ENCODE measurements at regions not wholly inside any gene's neighbourhood (a gene's known extent, or its start where the extent isn't known, plus 50 kb on each side); places are given as distances from the start of the nearest gene placed in this dataset.

GRCh38 chr14:28152453-28153044 lies 614.0 kb upstream of the FOXG1 start:
- Mint-ChIP-seq H3K4me3 (no peak overlapping the region), H3K4me1 (no peaks in the 10 kb centered on the region), H3K27me3 (no peaks in the 10 kb centered on the region), H3K27ac (no peak overlapping the region), H3K9me3 (ENCODE audit: insufficient read depth) (no peaks in the 10 kb centered on the region)
- ChIA-PET POLR2A (no interaction called here), CTCF (no interaction called here)
- Histone ChIP-seq H3K36me3 (replicated peaks in 1 of 2; ENCODE audit: control extremely low read depth in 1 of 2, control insufficient read depth in 1 of 2, extremely low read depth in 1 of 2, insufficient read depth in 2 of 2, low read length in 1 of 2) (no peaks in the 10 kb centered on the region), H2AFZ (ENCODE audit: insufficient read depth, low read depth, low read length, poor library complexity, severe bottlenecking) (no peak overlapping the region), H3K79me2 (ENCODE audit: control insufficient read depth, insufficient read depth, low read length) (no peaks in the 10 kb centered on the region), H3K27me3 (replicated peaks in 1 of 4; ENCODE audit: control extremely low read depth in 1 of 4, control insufficient read depth in 3 of 4, insufficient read depth in 4 of 4, low read length in 3 of 4) (no peaks in the 10 kb centered on the region), H3K4me2 (replicated peaks; ENCODE audit: low read depth, low read length, poor library complexity, severe bottlenecking) (no peak overlapping the region), H3K4me3 (ENCODE audit: control extremely low read depth in 1 of 5, extremely low read depth in 1 of 5, insufficient read depth in 1 of 5, low read depth in 2 of 5, low read length in 4 of 5) (no peak overlapping the region), H3K9ac (ENCODE audit: low read length) (no peak overlapping the region), H3K27ac (ENCODE audit: low read length in 2 of 2) (no peak overlapping the region), H4K20me1 (ENCODE audit: control insufficient read depth, insufficient read depth, low read length, poor library complexity, severe bottlenecking) (no peaks in the 10 kb centered on the region), H3K4me1 (ENCODE audit: control insufficient read depth in 2 of 2, insufficient read depth in 2 of 2, low read length in 2 of 2) (no peaks in the 10 kb centered on the region), H3K9me3 (ENCODE audit: control extremely low read depth in 1 of 3, control insufficient read depth in 2 of 3, insufficient read depth in 1 of 3, low read length in 2 of 3) (peaks cover 0 to 5% (median 0%) of the 10 kb centered on the region in 3 donors)
- no CpG with 5 or more reads among the region's 4 CpGs for WGBS (ENCODE audit: insufficient coverage)
- ATAC-seq (ENCODE audit: low read depth) (no peak), DNase-seq (no peak)
- TF ChIP-seq CTCF (IDR thresholded peaks at IDR 0.05) (no peak), EZH2 (IDR thresholded peaks at IDR 0.05; ENCODE audit: borderline replicate concordance, insufficient read depth, low read depth, low read length, poor library complexity, severe bottlenecking) (no peak)
- intact Hi-C loops (cut with micrococcal nuclease): no loop called here

GRCh38 chr14:28157289-28157869 lies 609.2 kb upstream of the FOXG1 start:
- H3K27me3 Mint-ChIP-seq: no peaks in the 10 kb centered on the region
- TF ChIP-seq EZH2 (IDR thresholded peaks at IDR 0.05; ENCODE audit: borderline replicate concordance, insufficient read depth, low read depth, low read length, poor library complexity, severe bottlenecking) (no peak), CTCF (IDR thresholded peaks at IDR 0.05) (no peak)
- no peak overlapping the region for H3K27ac ChIP-seq (ENCODE audit: low read length in 2 of 2)

More at GRCh38 chr14:28157289-28157869, 609.2 kb upstream of the FOXG1 start:
- Histone ChIP-seq H3K27me3 (replicated peaks in 1 of 4; ENCODE audit: control extremely low read depth in 1 of 4, control insufficient read depth in 3 of 4, insufficient read depth in 4 of 4, low read length in 3 of 4) (no peaks in the 10 kb centered on the region), H3K4me1 (ENCODE audit: control insufficient read depth in 2 of 2, insufficient read depth in 2 of 2, low read length in 2 of 2) (no peaks in the 10 kb centered on the region), H2AFZ (ENCODE audit: insufficient read depth, low read depth, low read length, poor library complexity, severe bottlenecking) (no peak overlapping the region), H3K4me2 (replicated peaks; ENCODE audit: low read depth, low read length, poor library complexity, severe bottlenecking) (no peak overlapping the region), H3K9me3 (ENCODE audit: control extremely low read depth in 1 of 3, control insufficient read depth in 2 of 3, insufficient read depth in 1 of 3, low read length in 2 of 3) (peaks cover 0 to 14% (median 0%) of the 10 kb centered on the region in 3 donors), H3K79me2 (ENCODE audit: control insufficient read depth, insufficient read depth, low read length) (no peaks in the 10 kb centered on the region), H3K9ac (ENCODE audit: low read length) (no peak overlapping the region), H3K4me3 (ENCODE audit: control extremely low read depth in 1 of 5, extremely low read depth in 1 of 5, insufficient read depth in 1 of 5, low read depth in 2 of 5, low read length in 4 of 5) (no peak overlapping the region), H3K36me3 (replicated peaks in 1 of 2; ENCODE audit: control extremely low read depth in 1 of 2, control insufficient read depth in 1 of 2, extremely low read depth in 1 of 2, insufficient read depth in 2 of 2, low read length in 1 of 2) (no peaks in the 10 kb centered on the region), H4K20me1 (ENCODE audit: control insufficient read depth, insufficient read depth, low read length, poor library complexity, severe bottlenecking) (no peaks in the 10 kb centered on the region)
- intact Hi-C loops (cut with micrococcal nuclease): no loop called here
- no peaks in the 10 kb centered on the region for H3K4me1 Mint-ChIP-seq
- 90% methylated on average over 14 of the region's 14 CpGs for WGBS (ENCODE audit: insufficient coverage)
- ChIA-PET POLR2A (no interaction called here), CTCF (no interaction called here)
- H3K27ac Mint-ChIP-seq: no peak overlapping the region
- no peaks in the 10 kb centered on the region for H3K9me3 Mint-ChIP-seq (ENCODE audit: insufficient read depth)
- no peak overlapping the region for H3K4me3 Mint-ChIP-seq
- no peak for DNase-seq
- no peak for ATAC-seq (ENCODE audit: low read depth)
